HEK293 (cell line): ENCODE measurements at regions not wholly inside any gene's neighbourhood (a gene's known extent, or its start where the extent isn't known, plus 50 kb on each side); places are given as distances from the start of the nearest gene placed in this dataset.

Experiments used
- CTCF ChIA-PET: fragments of 350-600 bp; formaldehyde crosslinking; extraction: SDS; loops from one replicate; lab custom pipeline; 2021; ENCODE audit warnings: antibody characterized with exemption; lab: Yijun Ruan, JAX
- POLR2A ChIA-PET: fragments of 300-600 bp; formaldehyde crosslinking; extraction: SDS; loops from one replicate; lab custom pipeline; 2020; ENCODE audit warnings: antibody characterized with exemption, inconsistent platforms; lab: Yijun Ruan, JAX
- H3K27ac ChIP-seq: fragments of 200-500 bp; sonication (Bioruptor generic); 2 replicates; pipeline ENCODE4 v1.5.1; 2014; ENCODE audit warnings: low read depth, low read length, control low read depth, inconsistent platforms; ENCODE audit errors: extremely low read depth
- H3K36me3 ChIP-seq, 2 experiments: fragments of 200-500 bp in 1 of 2; sonication (Bioruptor generic) in 1 of 2; 1 replicate in 1 of 2; 2 replicates in 1 of 2; pipeline ENCODE4 v1.5.1; 2014 to 2017; ENCODE audit warnings: inconsistent platforms in 2 of 2, low read length in 2 of 2; ENCODE audit not compliant: control insufficient read depth in 2 of 2, insufficient read depth in 1 of 2
- H3K4me1 ChIP-seq: fragments of 200-500 bp; sonication (Bioruptor generic); 2 replicates; pipeline ENCODE4 v1.5.1; 2014; ENCODE audit warnings: mild to moderate bottlenecking, low read length, inconsistent platforms; ENCODE audit not compliant: control insufficient read depth, insufficient read depth
- H3K4me3 ChIP-seq: 2 replicates; pipeline ENCODE4 v1.5.1; 2011; ENCODE audit warnings: low read depth, mild to moderate bottlenecking, control low read depth, low read length, moderate library complexity
- H3K9me3 ChIP-seq: fragments of 200-500 bp; sonication (Bioruptor generic); 2 replicates; pipeline ENCODE4 v1.5.1; 2014; ENCODE audit warnings: low read depth, low read length, inconsistent platforms; ENCODE audit not compliant: control insufficient read depth, insufficient read depth
- GFI1B ChIP-seq: fragments of 450-650 bp; formaldehyde crosslinking; IDR thresholded peaks from 2 replicates; pipeline ENCODE4 v1.5.1; 2016; ENCODE audit warnings: missing biosample characterization, missing genetic modification characterization
- HOXD13 ChIP-seq: sonication (generic); formaldehyde crosslinking; IDR thresholded peaks from 2 replicates; pipeline ENCODE4 v1.8.0; 2022; ENCODE audit warnings: missing genetic modification reagents, borderline replicate concordance
- KLF1 ChIP-seq: fragments of 450-650 bp; formaldehyde crosslinking; IDR thresholded peaks from 2 replicates; pipeline ENCODE4 v1.5.1; 2016; ENCODE audit warnings: missing biosample characterization, missing genetic modification characterization
- PRDM1 ChIP-seq: fragments of 450-650 bp; formaldehyde crosslinking; IDR thresholded peaks from 2 replicates; pipeline ENCODE4; 2016; ENCODE audit warnings: missing biosample characterization, missing genetic modification characterization
- RBAK ChIP-seq: fragments of 450-650 bp; formaldehyde crosslinking; IDR thresholded peaks from 2 replicates; pipeline ENCODE4 v1.5.1; 2016; ENCODE audit warnings: missing biosample characterization, missing genetic modification characterization
- WT1 ChIP-seq: fragments of 450-650 bp; formaldehyde crosslinking; IDR thresholded peaks from 2 replicates; pipeline ENCODE4 v1.5.1; 2016; ENCODE audit warnings: missing biosample characterization, missing genetic modification characterization
- ZBTB6 ChIP-seq: fragments of 450-650 bp; formaldehyde crosslinking; IDR thresholded peaks from 2 replicates; pipeline ENCODE4 v1.5.1; 2017; ENCODE audit warnings: missing biosample characterization, missing genetic modification characterization
- ZNF138 ChIP-seq: fragments of 450-650 bp; formaldehyde crosslinking; IDR thresholded peaks from 2 replicates; pipeline ENCODE4 v1.5.1; 2016; ENCODE audit warnings: missing biosample characterization, missing genetic modification characterization, borderline replicate concordance
- ZNF146 ChIP-seq: fragments of 450-650 bp; formaldehyde crosslinking; IDR thresholded peaks from 2 replicates; pipeline ENCODE4 v1.5.1; 2016; ENCODE audit warnings: missing biosample characterization, missing genetic modification characterization
- ZNF174 ChIP-seq: fragments of 450-650 bp; formaldehyde crosslinking; IDR thresholded peaks from 2 replicates; pipeline ENCODE4 v1.5.0; 2017; ENCODE audit warnings: missing biosample characterization, mild to moderate bottlenecking, missing genetic modification characterization
- ZNF214 ChIP-seq: fragments of 450-650 bp; formaldehyde crosslinking; IDR thresholded peaks from 2 replicates; pipeline ENCODE4 v1.5.1; 2017; ENCODE audit warnings: missing biosample characterization, mild to moderate bottlenecking, missing genetic modification characterization, borderline replicate concordance
- ZNF223 ChIP-seq: fragments of 450-650 bp; formaldehyde crosslinking; IDR thresholded peaks from 2 replicates; pipeline ENCODE4 v1.5.1; 2016; ENCODE audit warnings: missing biosample characterization, missing genetic modification characterization
- ZNF248 ChIP-seq: fragments of 450-650 bp; formaldehyde crosslinking; IDR thresholded peaks from 2 replicates; pipeline ENCODE4 v1.5.1; 2017; ENCODE audit warnings: missing biosample characterization, missing genetic modification characterization
- ZNF510 ChIP-seq: fragments of 450-650 bp; formaldehyde crosslinking; IDR thresholded peaks from 2 replicates; pipeline ENCODE4 v1.5.1; 2018; ENCODE audit warnings: mild to moderate bottlenecking, missing genetic modification characterization, missing biosample characterization; ENCODE audit not compliant: insufficient replicate concordance
- ZNF623 ChIP-seq: fragments of 450-650 bp; formaldehyde crosslinking; IDR thresholded peaks from 2 replicates; pipeline ENCODE4 v1.5.1; 2016; ENCODE audit warnings: missing biosample characterization, missing genetic modification characterization
- ZNF670 ChIP-seq: fragments of 450-650 bp; formaldehyde crosslinking; IDR thresholded peaks from 2 replicates; pipeline ENCODE4 v1.5.1; 2016; ENCODE audit warnings: missing biosample characterization, missing genetic modification characterization, low read depth
- TF ChIP-seq, protein P1 (sequence below): fragments of 450-650 bp; IDR thresholded peaks from 2 replicates; pipeline ENCODE4 v1.5.1; 2018; ENCODE audit warnings: missing biosample characterization, mild to moderate bottlenecking, missing genetic modification characterization
- TF ChIP-seq, protein P2 (sequence below): fragments of 450-650 bp; formaldehyde crosslinking; IDR thresholded peaks from 2 replicates; pipeline ENCODE4 v1.5.1; 2016; ENCODE audit warnings: missing biosample characterization, missing genetic modification characterization
- TF ChIP-seq, protein P3 (sequence below): fragments of 450-650 bp; formaldehyde crosslinking; IDR thresholded peaks from 2 replicates; pipeline ENCODE4 v1.5.1; 2016; ENCODE audit warnings: missing biosample characterization, missing genetic modification characterization
- TF ChIP-seq, protein P4 (sequence below): fragments of 450-650 bp; formaldehyde crosslinking; optimal IDR thresholded peaks from 2 replicates; pipeline ENCODE3; 2016; ENCODE audit warnings: missing biosample characterization, mild to moderate bottlenecking, missing genetic modification characterization

DNA sequence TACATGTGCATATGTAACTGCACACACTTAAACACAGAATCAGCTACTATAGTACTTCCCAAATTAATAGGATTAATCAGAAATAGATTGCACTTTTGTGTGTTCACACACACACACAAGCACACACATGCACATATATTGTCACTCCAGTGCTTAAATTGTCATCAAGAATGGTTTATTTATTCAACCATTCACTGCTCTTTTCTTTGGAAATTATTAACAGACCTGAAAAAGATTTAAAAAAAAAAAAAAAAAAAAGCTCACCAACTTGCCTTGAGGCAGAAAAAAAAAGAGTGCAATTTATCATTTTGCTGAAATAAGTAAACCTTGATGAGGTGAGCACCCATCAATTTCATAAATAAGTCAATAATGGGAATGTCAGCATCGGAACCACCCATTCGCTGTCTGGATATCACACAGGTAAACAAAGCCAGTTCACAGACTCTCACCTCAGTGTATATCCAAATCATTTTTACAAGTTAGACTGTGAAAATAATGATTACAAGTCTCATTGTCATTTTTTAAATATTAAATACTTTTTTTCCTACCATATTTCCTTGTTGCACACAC, 562.8 kb downstream of the BNC2 start (continued):
- TF ChIP-seq PRDM1 (tag by site-specific recombination) (no peak), ZNF670 (tag by site-specific recombination) (no peak), ZNF248 (no peak)

- CTCF ChIA-PET: no interaction called here
- H3K4me3 ChIP-seq: no peak overlapping the region
- no peaks in the 10 kb centered on the region for H3K9me3 ChIP-seq
- TF ChIP-seq ZBTB6 (tag by site-specific recombination): no peak
- TF ChIP-seq, protein P1, sequence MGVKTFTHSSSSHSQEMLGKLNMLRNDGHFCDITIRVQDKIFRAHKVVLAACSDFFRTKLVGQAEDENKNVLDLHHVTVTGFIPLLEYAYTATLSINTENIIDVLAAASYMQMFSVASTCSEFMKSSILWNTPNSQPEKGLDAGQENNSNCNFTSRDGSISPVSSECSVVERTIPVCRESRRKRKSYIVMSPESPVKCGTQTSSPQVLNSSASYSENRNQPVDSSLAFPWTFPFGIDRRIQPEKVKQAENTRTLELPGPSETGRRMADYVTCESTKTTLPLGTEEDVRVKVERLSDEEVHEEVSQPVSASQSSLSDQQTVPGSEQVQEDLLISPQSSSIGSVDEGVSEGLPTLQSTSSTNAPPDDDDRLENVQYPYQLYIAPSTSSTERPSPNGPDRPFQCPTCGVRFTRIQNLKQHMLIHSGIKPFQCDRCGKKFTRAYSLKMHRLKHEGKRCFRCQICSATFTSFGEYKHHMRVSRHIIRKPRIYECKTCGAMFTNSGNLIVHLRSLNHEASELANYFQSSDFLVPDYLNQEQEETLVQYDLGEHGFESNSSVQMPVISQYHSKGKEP (tag by site-specific recombination): no peak
- no peak for TF ChIP-seq ZNF510 (tag by site-specific recombination)
- TF ChIP-seq, protein P2, sequence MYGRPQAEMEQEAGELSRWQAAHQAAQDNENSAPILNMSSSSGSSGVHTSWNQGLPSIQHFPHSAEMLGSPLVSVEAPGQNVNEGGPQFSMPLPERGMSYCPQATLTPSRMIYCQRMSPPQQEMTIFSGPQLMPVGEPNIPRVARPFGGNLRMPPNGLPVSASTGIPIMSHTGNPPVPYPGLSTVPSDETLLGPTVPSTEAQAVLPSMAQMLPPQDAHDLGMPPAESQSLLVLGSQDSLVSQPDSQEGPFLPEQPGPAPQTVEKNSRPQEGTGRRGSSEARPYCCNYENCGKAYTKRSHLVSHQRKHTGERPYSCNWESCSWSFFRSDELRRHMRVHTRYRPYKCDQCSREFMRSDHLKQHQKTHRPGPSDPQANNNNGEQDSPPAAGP (tag by site-specific recombination): no peak
- TF ChIP-seq ZNF214: no peak
- no peak for TF ChIP-seq ZNF174 (tag by site-specific recombination)
- POLR2A ChIA-PET: no interaction called here
- H3K27ac ChIP-seq: no peak overlapping the region
- H3K36me3 ChIP-seq: no peaks in the 10 kb centered on the region
- H3K4me1 ChIP-seq: no peaks in the 10 kb centered on the region
These were observed 561.8 kb downstream of the BNC2 start for GRCh38 chr9:16308645-16309044.

GRCh38 chr9:16309082-16309468, 561.4 kb downstream of the BNC2 start:
- ChIA-PET CTCF (no interaction called here), POLR2A (no interaction called here)
- Histone ChIP-seq H3K27ac (no peak overlapping the region), H3K36me3 (no peaks in the 10 kb centered on the region), H3K4me1 (no peaks in the 10 kb centered on the region), H3K4me3 (no peak overlapping the region)
- no peak for TF ChIP-seq KLF1 (tag by site-specific recombination)
- TF ChIP-seq HOXD13: no peak
- TF ChIP-seq RBAK: no peak
- TF ChIP-seq ZNF138 (tag by site-specific recombination): no peak
- TF ChIP-seq, protein P3, sequence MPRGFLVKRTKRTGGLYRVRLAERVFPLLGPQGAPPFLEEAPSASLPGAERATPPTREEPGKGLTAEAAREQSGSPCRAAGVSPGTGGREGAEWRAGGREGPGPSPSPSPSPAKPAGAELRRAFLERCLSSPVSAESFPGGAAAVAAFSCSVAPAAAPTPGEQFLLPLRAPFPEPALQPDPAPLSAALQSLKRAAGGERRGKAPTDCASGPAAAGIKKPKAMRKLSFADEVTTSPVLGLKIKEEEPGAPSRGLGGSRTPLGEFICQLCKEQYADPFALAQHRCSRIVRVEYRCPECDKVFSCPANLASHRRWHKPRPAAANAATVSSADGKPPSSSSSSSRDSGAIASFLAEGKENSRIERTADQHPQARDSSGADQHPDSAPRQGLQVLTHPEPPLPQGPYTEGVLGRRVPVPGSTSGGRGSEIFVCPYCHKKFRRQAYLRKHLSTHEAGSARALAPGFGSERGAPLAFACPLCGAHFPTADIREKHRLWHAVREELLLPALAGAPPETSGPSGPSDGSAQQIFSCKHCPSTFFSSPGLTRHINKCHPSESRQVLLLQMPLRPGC: no peak
- no peak for TF ChIP-seq ZNF623
- TF ChIP-seq, protein P4, sequence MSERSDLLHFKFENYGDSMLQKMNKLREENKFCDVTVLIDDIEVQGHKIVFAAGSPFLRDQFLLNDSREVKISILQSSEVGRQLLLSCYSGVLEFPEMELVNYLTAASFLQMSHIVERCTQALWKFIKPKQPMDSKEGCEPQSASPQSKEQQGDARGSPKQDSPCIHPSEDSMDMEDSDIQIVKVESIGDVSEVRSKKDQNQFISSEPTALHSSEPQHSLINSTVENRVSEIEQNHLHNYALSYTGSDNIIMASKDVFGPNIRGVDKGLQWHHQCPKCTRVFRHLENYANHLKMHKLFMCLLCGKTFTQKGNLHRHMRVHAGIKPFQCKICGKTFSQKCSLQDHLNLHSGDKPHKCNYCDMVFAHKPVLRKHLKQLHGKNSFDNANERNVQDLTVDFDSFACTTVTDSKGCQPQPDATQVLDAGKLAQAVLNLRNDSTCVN (tag by site-specific recombination): no peak
- TF ChIP-seq ZNF146 (tag by site-specific recombination): no peak
- TF ChIP-seq WT1 (tag by site-specific recombination): no peak
- TF ChIP-seq GFI1B: no peak
- no peak for TF ChIP-seq ZNF223
- TF ChIP-seq, all 188 proteins: peak for 0
- no peaks in the 10 kb centered on the region for H3K9me3 ChIP-seq
